K562 (cell line): ENCODE measurements at regions not wholly inside any gene's neighbourhood (a gene's known extent, or its start where the extent isn't known, plus 50 kb on each side); places are given as distances from the start of the nearest gene placed in this dataset.

ENCODE experiments used
- ELK1 ChIP-seq: sonication (generic); formaldehyde crosslinking; IDR thresholded peaks from 2 replicates; pipeline ENCODE4 v1.8.1; 2022; ENCODE audit warnings: missing genetic modification reagents
- EZH2 ChIP-seq: IDR thresholded peaks from 2 replicates; pipeline ENCODE4 v1.6.1; 2012; ENCODE audit warnings: low read depth, mild to moderate bottlenecking, inconsistent platforms, low read length, borderline replicate concordance
- POLR2A ChIP-seq: fragments of 450-650 bp; conservative IDR thresholded peaks from 2 replicates; pipeline ENCODE4 v1.6.1; 2016
- RBM39 ChIP-seq: fragments of 200-400 bp; formaldehyde crosslinking; optimal IDR thresholded peaks from 2 replicates; pipeline ENCODE3; 2018; ENCODE audit warnings: low read depth, low read length
- SP2 ChIP-seq: IDR thresholded peaks from 2 replicates; pipeline ENCODE4 v1.6.1; 2011; ENCODE audit warnings: mild to moderate bottlenecking, low read depth, low read length, moderate library complexity; ENCODE audit not compliant: poor library complexity, severe bottlenecking; ENCODE audit errors: extremely low read depth
- TAF7 ChIP-seq: fragments of 450-650 bp; IDR thresholded peaks from 2 replicates; pipeline ENCODE4 v1.6.1; 2016; ENCODE audit warnings: missing genetic modification characterization, missing compliant biosample characterization
- TFAP4 ChIP-seq: sonication (generic); formaldehyde crosslinking; IDR thresholded peaks from 2 replicates; pipeline ENCODE4 v1.8.0; 2022; ENCODE audit warnings: missing genetic modification reagents, mild to moderate bottlenecking, moderate library complexity, borderline replicate concordance
- YY1 ChIP-seq, 3 experiments: IDR thresholded peaks; 2 replicates each; pipeline ENCODE4 v1.6.1; 2011; ENCODE audit warnings: low read length in 2 of 3, mild to moderate bottlenecking in 2 of 3, moderate library complexity in 2 of 3, borderline replicate concordance in 1 of 3, control low read depth in 1 of 3, low read depth in 1 of 3; ENCODE audit not compliant: insufficient read depth in 3 of 3, insufficient replicate concordance in 2 of 3, control insufficient read depth in 1 of 3, insufficient read length in 1 of 3; ENCODE audit errors: extremely low read depth in 1 of 3
- ZNF639 ChIP-seq, 2 experiments: fragments of 200-800 bp in 1 of 2; sonication (Bioruptor generic) in 1 of 2; sonication (generic) in 1 of 2; formaldehyde crosslinking in 1 of 2; IDR thresholded peaks in 1 of 2; conservative IDR thresholded peaks in 1 of 2; 2 replicates each; pipeline versions ENCODE4 v1.5.0 to v1.6.1; 2016 to 2020; ENCODE audit warnings: missing compliant biosample characterization in 1 of 2, missing genetic modification characterization in 1 of 2, missing genetic modification reagents in 1 of 2
- TF ChIP-seq, protein P1 (sequence below), 3 experiments: IDR thresholded peaks in 2 of 3; conservative IDR thresholded peaks in 1 of 3; 2 replicates each; pipeline ENCODE4 v1.5.1; 2011 to 2012; ENCODE audit warnings: low read length in 3 of 3, mild to moderate bottlenecking in 3 of 3, control low read depth in 2 of 3, improper control_type of control experiment in 1 of 3, inconsistent platforms in 1 of 3, low read depth in 1 of 3, mixed read lengths in 1 of 3, moderate library complexity in 1 of 3; ENCODE audit not compliant: insufficient read depth in 2 of 3
- TF ChIP-seq, protein P2 (sequence below): sonication (generic); formaldehyde crosslinking; IDR thresholded peaks from 2 replicates; pipeline ENCODE4 v1.4.0; 2020; ENCODE audit warnings: mild to moderate bottlenecking, missing genetic modification reagents

DNA sequence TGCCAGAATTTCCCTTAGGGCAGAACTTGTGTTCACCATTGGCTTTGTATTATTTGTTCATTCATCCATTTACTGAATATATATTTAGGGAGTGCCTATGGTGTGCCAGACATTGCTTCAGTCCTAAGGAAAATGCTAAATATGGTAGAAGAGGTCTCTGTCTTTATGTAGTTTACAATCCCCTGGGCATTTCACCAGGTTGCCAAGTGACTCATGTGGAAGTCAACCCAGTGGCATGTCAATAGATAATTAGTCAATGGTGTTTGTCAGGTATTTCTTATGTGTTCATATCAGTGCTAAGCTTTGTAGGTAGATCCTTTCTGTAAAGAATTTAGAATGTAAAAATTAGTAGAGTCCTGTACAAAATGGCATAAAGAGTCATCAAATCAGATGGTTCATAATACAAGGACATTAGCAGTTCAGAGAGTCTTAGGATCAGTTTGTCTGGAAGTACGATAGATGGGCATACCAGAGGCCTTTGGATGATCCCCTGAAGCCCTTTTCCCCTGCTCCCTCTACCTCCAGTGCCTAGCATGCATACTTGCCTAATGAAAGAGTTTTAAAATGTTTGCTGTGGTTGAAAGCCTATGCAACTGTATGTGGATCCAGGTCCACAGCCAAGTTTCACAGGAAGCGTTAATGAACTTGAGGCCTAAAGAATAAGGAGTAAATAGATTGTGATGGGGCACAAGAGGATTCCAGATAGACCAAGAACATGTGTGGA, 58.5 kb upstream of the SESN3 start:
- TF ChIP-seq, protein P1, sequence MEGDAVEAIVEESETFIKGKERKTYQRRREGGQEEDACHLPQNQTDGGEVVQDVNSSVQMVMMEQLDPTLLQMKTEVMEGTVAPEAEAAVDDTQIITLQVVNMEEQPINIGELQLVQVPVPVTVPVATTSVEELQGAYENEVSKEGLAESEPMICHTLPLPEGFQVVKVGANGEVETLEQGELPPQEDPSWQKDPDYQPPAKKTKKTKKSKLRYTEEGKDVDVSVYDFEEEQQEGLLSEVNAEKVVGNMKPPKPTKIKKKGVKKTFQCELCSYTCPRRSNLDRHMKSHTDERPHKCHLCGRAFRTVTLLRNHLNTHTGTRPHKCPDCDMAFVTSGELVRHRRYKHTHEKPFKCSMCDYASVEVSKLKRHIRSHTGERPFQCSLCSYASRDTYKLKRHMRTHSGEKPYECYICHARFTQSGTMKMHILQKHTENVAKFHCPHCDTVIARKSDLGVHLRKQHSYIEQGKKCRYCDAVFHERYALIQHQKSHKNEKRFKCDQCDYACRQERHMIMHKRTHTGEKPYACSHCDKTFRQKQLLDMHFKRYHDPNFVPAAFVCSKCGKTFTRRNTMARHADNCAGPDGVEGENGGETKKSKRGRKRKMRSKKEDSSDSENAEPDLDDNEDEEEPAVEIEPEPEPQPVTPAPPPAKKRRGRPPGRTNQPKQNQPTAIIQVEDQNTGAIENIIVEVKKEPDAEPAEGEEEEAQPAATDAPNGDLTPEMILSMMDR (IDR thresholded peaks at IDR 0.05 in 2 of 3, conservative IDR thresholded peaks at IDR 0.05 in 1 of 3; ENCODE audit: insufficient read depth in 2 of 3, low read depth in 1 of 3, low read length in 3 of 3): no peak
- TF ChIP-seq YY1 (IDR thresholded peaks at IDR 0.05; ENCODE audit: borderline replicate concordance in 1 of 3, control insufficient read depth in 1 of 3, extremely low read depth in 1 of 3, insufficient read depth in 3 of 3, insufficient read length in 1 of 3, insufficient replicate concordance in 2 of 3, low read depth in 1 of 3, low read length in 2 of 3) (no peak), POLR2A (no peak), RBM39 (no peak), ZNF639 (CRISPR knock-in tag; conservative IDR thresholded peaks at IDR 0.05 in 1 of 2, IDR thresholded peaks at IDR 0.05 in 1 of 2) (no peak), TFAP4 (no peak), SP2 (no peak), TAF7 (no peak), EZH2 (no peak), ELK1 (CRISPR knock-in tag) (no peak)
- TF ChIP-seq, protein P2, sequence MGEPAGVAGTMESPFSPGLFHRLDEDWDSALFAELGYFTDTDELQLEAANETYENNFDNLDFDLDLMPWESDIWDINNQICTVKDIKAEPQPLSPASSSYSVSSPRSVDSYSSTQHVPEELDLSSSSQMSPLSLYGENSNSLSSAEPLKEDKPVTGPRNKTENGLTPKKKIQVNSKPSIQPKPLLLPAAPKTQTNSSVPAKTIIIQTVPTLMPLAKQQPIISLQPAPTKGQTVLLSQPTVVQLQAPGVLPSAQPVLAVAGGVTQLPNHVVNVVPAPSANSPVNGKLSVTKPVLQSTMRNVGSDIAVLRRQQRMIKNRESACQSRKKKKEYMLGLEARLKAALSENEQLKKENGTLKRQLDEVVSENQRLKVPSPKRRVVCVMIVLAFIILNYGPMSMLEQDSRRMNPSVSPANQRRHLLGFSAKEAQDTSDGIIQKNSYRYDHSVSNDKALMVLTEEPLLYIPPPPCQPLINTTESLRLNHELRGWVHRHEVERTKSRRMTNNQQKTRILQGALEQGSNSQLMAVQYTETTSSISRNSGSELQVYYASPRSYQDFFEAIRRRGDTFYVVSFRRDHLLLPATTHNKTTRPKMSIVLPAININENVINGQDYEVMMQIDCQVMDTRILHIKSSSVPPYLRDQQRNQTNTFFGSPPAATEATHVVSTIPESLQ (CRISPR knock-in tag): no peak
